ENCODE measurements at regions not wholly inside any gene's neighbourhood (a gene's known extent, or its start where the extent isn't known, plus 50 kb on each side); places are given as distances from the start of the nearest gene placed in this dataset.

DNA sequence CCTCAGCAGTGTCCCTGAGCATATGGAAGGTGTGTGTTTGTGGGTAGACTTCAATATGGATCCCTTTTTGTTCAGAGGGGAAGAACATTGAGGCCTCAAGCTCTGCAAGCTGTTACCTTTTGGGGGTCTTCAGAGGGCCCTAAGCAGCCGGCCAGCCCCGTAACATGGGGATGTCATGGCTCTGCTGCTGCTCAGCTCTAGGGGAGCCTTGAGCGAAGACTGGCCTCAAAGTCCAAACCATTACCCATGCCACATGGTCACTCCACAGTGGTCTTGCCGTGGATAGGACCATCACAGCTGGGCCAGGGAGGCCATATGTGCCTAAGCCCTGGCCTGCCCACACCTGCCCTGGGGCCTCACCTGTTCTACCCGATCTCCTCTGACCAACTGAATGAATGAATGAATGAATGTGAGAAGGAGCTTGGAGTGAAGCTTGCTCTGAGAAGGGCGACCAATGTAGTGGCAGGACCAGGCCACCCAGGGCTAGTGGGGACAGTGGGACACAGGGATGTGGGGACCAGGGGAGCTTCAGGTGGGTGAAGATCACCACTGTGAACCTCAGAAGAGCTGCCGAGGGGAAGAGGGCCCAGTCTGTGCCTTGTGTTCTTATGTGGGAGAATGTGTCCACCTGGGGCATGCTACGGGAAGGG lies 754.6 kb downstream of the BRD1 start:
- peaks cover 0 to 4% of the 10 kb centered on the region in 2 donors for H3K9me3 Mint-ChIP-seq
- no peaks in the 10 kb centered on the region for H3K4me1 Mint-ChIP-seq
- no peak for ATAC-seq (replicated peaks)

DNA sequence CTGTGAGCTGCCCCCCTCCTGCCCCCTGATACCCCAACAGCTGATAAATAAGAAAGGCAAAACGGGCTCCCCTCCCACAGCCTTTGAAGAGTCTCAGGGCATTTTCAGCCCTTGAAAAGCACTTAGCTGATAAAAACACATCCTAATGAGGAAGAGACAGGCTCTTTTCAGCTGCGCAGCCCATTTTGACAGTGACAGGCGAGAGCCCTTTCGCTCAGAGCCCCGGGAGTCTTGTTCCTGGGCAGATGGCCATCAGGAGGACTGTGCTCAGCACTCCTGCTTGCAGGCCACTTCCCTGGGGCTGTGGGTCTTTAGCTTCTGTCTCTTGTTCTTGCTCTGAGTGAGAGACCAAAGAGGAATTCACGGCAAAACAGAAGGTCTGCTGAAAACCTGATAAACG lies 757.2 kb downstream of the BRD1 start:
- Mint-ChIP-seq H3K4me3 (no peak overlapping the region), H3K27ac (no peak overlapping the region)

More for the DNA sequence above, 754.6 kb downstream of the BRD1 start:
- H3K27me3 Mint-ChIP-seq, result peaks cover 4 to 6% of the 10 kb centered on the region in 2 donors
- no peak for DNase-seq
- H3K27ac Mint-ChIP-seq, result no peak overlapping the region
- no peak overlapping the region for H3K4me3 Mint-ChIP-seq
- no peaks in the 10 kb centered on the region for H3K36me3 Mint-ChIP-seq

DNA sequence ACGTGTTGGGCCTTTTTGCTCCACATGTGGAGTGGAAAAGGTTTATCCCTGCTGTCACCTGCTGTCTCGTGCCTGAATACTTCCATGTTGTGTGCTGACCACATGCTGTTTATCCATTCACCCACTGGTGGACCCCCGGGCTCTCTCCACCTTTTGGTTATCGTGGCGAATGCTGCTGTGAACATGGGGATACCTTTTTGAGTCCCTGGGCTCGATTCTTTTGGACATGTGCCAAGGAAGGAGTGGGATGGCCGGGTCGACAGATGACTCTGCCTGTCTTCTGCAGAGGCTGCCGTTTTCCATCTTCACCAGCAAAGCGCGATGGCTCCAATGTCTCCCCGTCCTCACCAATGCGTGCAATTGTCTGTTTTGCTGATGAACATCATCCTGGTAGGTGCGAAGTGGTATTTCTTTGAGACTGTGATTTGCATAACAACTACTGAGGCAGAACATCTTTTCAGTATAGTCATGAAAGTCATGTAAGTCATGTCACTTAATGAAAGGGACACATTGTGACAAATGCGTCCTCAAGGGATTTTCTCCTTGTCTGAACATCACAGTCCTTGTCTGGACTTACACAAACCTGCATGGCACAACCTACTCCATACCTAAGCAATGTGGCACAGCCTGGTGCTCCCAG lies 758.7 kb downstream of the BRD1 start:
- Mint-ChIP-seq H3K9me3 (peaks cover 0 to 4% of the 10 kb centered on the region in 2 donors), H3K36me3 (no peaks in the 10 kb centered on the region), H3K27ac (no peak overlapping the region), H3K27me3 (peaks cover 5 to 8% of the 10 kb centered on the region in 2 donors), H3K4me1 (no peaks in the 10 kb centered on the region), H3K4me3 (no peak overlapping the region)
- ATAC-seq (replicated peaks) (no peak), DNase-seq (no peak)

More for the DNA sequence above, 757.2 kb downstream of the BRD1 start:
- H3K36me3 Mint-ChIP-seq, result no peaks in the 10 kb centered on the region
- no peak for DNase-seq
- no peaks in the 10 kb centered on the region for H3K4me1 Mint-ChIP-seq
- peaks cover 4 to 6% of the 10 kb centered on the region in 2 donors for H3K27me3 Mint-ChIP-seq
- peaks cover 0 to 4% of the 10 kb centered on the region in 2 donors for H3K9me3 Mint-ChIP-seq
- ATAC-seq (replicated peaks), result no peak

DNA sequence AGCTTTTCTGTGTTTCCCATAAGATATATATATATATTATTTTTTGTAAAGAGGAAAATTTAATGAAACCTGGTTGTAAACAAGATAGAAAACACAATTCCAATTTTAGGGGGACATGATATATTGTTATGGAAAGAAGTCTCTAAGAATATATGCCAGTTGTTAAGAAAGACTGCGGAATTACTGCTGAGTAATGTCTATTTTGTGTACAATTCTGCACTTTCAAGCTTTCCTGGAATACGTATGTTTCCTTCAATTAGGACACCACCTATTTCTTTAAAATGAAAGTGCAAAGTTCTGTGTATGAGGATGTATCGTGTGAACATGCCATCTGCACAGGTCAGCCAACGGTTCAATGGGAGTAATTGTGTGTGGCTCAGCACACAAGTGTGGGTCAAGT lies 760.2 kb downstream of the BRD1 start:
- Mint-ChIP-seq H3K4me1 (no peaks in the 10 kb centered on the region), H3K36me3 (no peaks in the 10 kb centered on the region), H3K9me3 (peaks cover 0 to 4% of the 10 kb centered on the region in 2 donors)

DNA sequence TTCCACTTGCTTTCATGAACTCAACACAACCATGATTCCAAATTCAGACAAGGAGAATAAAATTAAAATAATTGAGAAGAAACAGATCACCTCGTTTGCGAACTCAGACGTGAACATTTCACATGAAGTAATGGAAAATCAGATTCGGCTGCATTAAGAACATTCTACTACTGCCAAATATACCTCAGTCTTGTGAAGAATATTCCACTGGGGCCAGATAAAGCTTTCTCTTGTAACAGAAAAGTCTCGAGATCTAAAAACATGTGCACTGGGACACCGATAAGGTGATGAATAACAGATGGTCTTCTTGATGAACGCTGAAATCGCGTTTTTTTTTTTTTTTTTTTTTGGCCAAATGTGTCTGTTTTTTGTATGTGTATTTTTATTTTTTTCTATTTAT lies 761.1 kb downstream of the BRD1 start:
- peaks cover 23 to 28% of the 10 kb centered on the region in 2 donors for H3K27me3 Mint-ChIP-seq
- no peak overlapping the region for H3K27ac Mint-ChIP-seq
- H3K36me3 Mint-ChIP-seq, result no peaks in the 10 kb centered on the region
- H3K4me3 Mint-ChIP-seq, result no peak overlapping the region
- no peaks in the 10 kb centered on the region for H3K4me1 Mint-ChIP-seq
- ATAC-seq (replicated peaks) (no peak), DNase-seq (no peak)
- peaks cover 0 to 4% of the 10 kb centered on the region in 2 donors for H3K9me3 Mint-ChIP-seq

More for the DNA sequence above, 760.2 kb downstream of the BRD1 start:
- no peak for DNase-seq
- Mint-ChIP-seq H3K27ac (no peak overlapping the region), H3K27me3 (peaks cover 16 to 22% of the 10 kb centered on the region in 2 donors), H3K4me3 (no peak overlapping the region)
- ATAC-seq (replicated peaks), result no peak

DNA sequence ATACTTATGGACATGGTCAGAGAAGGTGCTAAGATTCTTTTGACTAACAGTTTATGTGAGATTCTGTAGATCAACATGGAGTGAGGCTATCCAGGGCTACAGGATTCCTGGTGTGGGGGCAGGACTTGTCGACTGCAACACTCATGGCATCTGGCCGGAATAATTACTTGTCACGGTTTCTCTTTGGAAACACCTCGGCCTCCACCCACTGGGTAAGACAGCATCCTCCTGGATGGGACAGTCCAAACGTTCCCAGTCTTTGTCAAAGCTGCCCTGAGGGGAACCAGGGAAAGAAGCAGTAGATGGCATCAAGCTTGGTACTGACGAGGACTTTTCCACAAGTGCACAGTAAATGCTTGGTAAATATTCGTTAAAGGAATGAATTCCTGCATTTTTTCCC lies 762.8 kb downstream of the BRD1 start:
- Mint-ChIP-seq H3K4me3 (no peak overlapping the region), H3K27me3 (peaks cover 27 to 38% of the 10 kb centered on the region in 2 donors), H3K4me1 (no peaks in the 10 kb centered on the region), H3K9me3 (no peaks in the 10 kb centered on the region), H3K27ac (no peak overlapping the region), H3K36me3 (no peaks in the 10 kb centered on the region)
- DNase-seq (no peak), ATAC-seq (replicated peaks) (no peak)

DNA sequence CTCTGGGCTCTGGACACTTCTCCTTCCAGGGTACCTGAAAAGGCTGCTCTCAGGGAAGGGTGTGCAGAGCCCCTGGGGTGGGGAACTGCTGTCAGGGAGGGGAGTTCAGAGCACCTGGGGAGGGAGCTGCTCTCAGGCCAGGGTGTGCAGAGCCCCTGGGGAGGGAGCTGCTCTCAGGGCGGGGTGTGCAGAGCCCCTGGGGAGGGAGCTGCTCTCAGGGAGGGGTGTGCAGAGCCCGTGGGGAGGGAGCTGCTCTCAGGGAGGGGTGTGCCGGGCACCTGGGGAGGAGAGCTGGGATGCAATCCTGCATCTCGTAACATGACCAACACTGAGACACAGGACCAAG lies 764.2 kb downstream of the BRD1 start:
- Mint-ChIP-seq H3K27me3 (peaks cover 30 to 41% of the 10 kb centered on the region in 2 donors), H3K27ac (no peak overlapping the region), H3K4me3 (no peak overlapping the region), H3K9me3 (no peaks in the 10 kb centered on the region), H3K36me3 (no peaks in the 10 kb centered on the region), H3K4me1 (no peaks in the 10 kb centered on the region)
- ATAC-seq (replicated peaks), result no peak
- no peak for DNase-seq

DNA sequence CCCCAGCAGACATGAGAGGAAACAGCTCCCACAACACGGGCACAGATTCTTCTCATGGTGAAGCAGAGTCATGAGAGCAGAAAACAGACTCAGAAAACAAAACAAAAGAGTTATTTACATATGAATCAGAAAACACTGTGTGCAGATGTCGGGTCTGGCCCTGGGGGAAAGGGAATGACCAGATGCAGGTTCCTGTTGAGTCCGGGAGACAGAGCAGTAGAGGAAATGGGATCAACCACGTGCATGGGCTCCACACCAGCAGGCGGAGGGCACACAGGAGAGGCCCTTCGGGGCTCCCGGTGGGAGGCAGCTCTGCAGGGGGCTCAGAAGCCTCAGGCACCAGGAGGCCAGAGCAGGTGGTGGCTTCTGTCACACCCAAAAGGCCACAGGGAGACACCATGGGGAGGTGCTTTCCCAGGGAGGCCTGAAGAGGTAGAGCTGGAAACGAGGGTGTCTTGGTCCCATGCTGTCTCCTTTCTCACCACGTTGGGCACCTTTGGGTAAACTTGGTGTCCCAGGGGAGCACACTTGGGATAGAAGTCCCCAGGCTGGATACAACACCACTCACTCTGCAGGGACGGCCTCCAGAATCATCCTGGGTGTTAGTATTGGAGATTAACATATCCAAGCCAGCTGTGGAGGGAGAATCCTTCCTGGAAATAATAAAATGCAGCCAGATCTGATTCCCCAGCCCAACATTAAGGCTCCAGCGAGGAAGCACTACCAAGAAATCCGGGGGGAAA lies 764.7 kb downstream of the BRD1 start:
- Mint-ChIP-seq H3K27ac (no peak overlapping the region), H3K27me3 (peaks cover 30 to 46% of the 10 kb centered on the region in 2 donors), H3K36me3 (no peaks in the 10 kb centered on the region), H3K4me1 (no peaks in the 10 kb centered on the region), H3K9me3 (no peaks in the 10 kb centered on the region), H3K4me3 (no peak overlapping the region)
- DNase-seq (no peak), ATAC-seq (replicated peaks) (no peak)

DNA sequence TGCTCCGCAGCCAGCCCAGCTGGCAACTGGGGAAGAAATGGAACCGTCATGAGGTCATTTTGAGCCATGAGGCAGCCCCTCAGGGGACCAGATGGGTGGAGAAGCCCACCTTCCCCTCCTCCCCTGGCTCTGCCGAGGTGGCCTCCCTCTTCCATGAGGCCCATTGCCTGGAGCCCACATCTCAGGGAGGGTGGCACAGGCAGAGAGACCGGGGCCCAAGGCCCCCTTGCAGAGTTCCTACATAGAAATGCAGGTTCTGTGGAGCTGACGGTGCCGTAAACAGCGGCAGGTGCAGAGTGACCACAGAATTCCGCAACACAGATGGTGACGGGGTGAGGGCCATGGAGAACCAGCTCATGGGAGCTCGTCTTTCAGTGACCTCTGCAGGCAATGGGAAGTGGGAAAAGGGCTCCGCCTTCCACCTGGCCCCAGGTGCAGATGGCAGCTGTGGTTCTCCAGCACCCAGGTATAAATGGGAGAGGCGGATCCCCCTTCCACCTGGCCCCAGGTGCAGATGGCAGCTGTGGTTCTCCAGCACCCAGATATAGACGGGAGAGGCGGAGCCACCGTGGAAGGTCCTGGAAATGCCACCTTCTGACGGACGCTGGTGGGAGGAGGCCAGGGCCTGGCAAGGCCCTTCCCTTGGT lies 765.4 kb downstream of the BRD1 start:
- H3K4me3 Mint-ChIP-seq, result no peak overlapping the region
- ATAC-seq (replicated peaks), result no peak
- no peak for DNase-seq
- H3K36me3 Mint-ChIP-seq, result no peaks in the 10 kb centered on the region
- H3K9me3 Mint-ChIP-seq, result no peaks in the 10 kb centered on the region
- H3K27me3 Mint-ChIP-seq, result peaks cover 30 to 51% of the 10 kb centered on the region in 2 donors
- no peak overlapping the region for H3K27ac Mint-ChIP-seq
- no peaks in the 10 kb centered on the region for H3K4me1 Mint-ChIP-seq

DNA sequence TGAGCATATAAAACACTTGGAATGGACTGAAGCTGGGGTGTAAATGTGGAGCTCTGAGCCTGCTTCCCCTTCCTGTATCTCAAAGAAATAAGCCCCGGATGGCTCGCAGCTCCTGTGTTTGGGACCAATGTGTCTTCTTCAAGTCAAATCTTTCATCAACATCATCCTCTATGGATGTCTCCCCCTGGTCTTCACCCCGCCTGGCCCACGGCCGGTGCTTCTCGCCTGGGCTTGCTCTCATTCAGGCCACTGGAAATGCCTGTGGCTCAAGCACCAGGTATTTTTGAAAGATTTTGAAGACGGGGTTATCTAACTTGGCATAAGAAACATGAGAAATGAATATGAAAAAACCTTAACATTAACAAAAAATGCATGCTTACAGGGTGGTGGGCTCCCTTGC lies 769.8 kb downstream of the BRD1 start:
- ATAC-seq (replicated peaks) (no peak), DNase-seq (no peak)
- no peaks in the 10 kb centered on the region for H3K9me3 Mint-ChIP-seq
- H3K36me3 Mint-ChIP-seq, result no peaks in the 10 kb centered on the region
- no peak overlapping the region for H3K27ac Mint-ChIP-seq
- H3K4me3 Mint-ChIP-seq, result no peak overlapping the region
- peaks cover 22 to 46% of the 10 kb centered on the region in 2 donors for H3K27me3 Mint-ChIP-seq
- no peaks in the 10 kb centered on the region for H3K4me1 Mint-ChIP-seq

DNA sequence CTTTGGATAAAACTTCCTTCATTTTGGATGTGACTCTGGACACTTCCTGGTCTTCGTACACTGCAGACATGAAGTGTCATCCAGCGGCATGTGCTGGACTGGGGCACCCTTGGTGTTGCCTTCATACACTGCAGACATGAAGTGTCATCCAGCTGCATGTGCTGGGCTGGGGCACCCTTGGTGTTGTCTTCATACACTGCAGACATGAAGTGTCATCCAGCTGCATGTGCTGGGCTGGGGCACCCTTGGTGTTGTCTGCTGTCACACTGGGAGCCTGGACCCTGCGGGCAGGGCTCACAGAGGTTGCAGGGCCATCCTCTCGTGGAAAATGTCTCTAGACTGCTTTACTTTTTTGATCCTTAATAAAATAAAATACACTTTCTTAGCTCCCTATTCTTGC lies 771.4 kb downstream of the BRD1 start:
- Mint-ChIP-seq H3K36me3 (no peaks in the 10 kb centered on the region), H3K4me1 (peaks cover 0 to 5% of the 10 kb centered on the region in 2 donors), H3K27me3 (peaks cover 14 to 36% of the 10 kb centered on the region in 2 donors), H3K9me3 (no peaks in the 10 kb centered on the region), H3K4me3 (no peak overlapping the region), H3K27ac (no peak overlapping the region)
- ATAC-seq (replicated peaks), result no peak
- DNase-seq, result no peak

DNA sequence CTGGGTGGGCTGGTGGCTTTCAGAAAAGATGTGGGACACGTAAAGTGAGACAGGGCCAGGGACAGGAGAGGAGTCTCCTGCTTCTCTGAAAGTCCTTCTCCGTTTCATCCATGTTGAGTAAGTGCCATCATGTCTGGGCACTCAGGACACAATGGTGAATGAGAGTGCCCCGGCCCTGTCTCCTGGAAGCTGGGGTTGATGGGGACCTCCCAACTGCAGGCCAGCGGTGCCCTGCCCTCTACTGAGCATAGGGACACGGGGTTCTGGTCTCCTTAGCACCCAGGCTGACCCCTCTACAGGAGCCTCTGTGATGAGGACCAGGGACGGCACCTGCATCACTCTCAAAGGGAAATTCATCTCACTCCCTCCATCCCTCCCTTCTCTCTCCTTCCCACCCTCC lies 772.3 kb downstream of the BRD1 start:
- Mint-ChIP-seq H3K4me3 (no peak overlapping the region), H3K4me1 (peaks cover 0 to 5% of the 10 kb centered on the region in 2 donors), H3K36me3 (no peaks in the 10 kb centered on the region), H3K27me3 (peaks cover 12 to 32% of the 10 kb centered on the region in 2 donors), H3K27ac (no peak overlapping the region), H3K9me3 (no peaks in the 10 kb centered on the region)
- ATAC-seq (replicated peaks) (no peak), DNase-seq (no peak)

DNA sequence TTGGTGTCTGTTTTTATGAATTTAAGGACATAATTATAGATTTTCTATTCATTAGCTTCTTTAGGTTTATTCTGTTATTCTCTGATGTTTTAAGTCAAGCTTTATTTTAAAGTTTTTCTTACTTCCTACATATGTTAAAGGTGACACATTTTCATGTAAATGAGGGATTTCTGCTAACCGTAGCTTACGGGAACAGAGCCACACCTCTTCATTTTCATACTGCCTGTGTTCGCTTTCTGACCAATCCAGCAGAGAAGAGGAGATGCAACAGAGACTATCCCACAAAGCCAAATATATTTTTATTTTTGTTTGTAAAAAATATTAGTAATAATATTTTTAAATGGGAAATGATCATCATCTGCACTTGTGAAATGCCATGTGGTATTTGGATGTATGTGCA lies 774.1 kb downstream of the BRD1 start:
- DNase-seq (no peak), ATAC-seq (replicated peaks) (no peak)
- Mint-ChIP-seq H3K4me1 (peaks cover 0 to 7% of the 10 kb centered on the region in 2 donors), H3K27ac (no peak overlapping the region), H3K9me3 (peaks cover 0 to 4% of the 10 kb centered on the region in 2 donors), H3K4me3 (no peak overlapping the region), H3K36me3 (peaks cover 0 to 4% of the 10 kb centered on the region in 2 donors), H3K27me3 (peaks cover 7 to 18% of the 10 kb centered on the region in 2 donors)

DNA sequence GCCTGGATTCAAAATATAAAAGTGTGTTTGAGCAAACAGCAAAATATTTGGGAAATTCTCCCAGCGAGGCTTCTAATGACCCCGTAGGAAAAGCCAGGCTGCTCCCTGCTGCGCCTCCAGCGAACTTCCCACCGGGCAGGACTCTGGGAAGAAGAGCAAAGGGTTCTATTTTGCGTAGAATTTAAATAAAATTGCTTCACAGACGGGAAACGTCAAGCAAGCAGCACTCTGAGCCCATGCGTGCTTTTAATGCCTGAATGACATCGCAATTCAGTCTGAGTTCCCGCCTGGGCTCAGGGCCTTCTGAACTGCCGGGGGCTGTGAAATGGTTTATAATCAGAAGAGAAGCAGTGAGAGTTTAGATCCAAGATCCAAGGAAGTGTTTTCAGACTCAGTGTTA lies 775.1 kb downstream of the BRD1 start:
- DNase-seq (no peak), ATAC-seq (replicated peaks) (no peak)
- H3K4me1 Mint-ChIP-seq, result peaks cover 0 to 7% of the 10 kb centered on the region in 2 donors
- H3K27ac Mint-ChIP-seq, result peak overlapping the region; percentile 92
- H3K4me3 Mint-ChIP-seq, result peak overlapping the region; percentile 80 to 93
- H3K36me3 Mint-ChIP-seq, result peaks cover 0 to 4% of the 10 kb centered on the region in 2 donors
- H3K27me3 Mint-ChIP-seq, result peaks cover 7% of the 10 kb centered on the region in 2 donors
- H3K9me3 Mint-ChIP-seq, result peaks cover 0 to 4% of the 10 kb centered on the region in 2 donors
